ENCODE measurements at regions not wholly inside any gene's neighbourhood (a gene's known extent, or its start where the extent isn't known, plus 50 kb on each side); places are given as distances from the start of the nearest gene placed in this dataset.

DNA sequence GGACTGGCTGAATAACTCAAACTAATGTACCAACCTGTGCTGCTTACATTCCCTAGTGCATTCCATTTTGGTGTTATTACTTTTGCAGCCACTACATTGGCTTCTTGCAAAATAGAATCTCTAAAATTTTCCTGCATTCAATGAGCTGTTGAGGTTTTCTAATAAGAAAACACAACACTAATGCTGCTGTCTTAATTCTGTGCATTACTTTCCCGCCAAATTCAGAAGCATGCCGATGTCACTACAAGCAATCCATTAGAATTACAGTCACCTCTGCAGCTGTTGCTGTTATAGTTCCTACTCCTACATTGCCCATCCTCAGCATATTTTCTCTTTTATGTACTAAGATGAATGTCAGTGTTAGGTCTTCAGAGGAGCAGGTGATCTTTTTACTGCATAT, 359.5 kb downstream of the HACE1 start:
- TF ChIP-seq GATA2 (IDR thresholded peaks at IDR 0.05; ENCODE audit: low read depth, low read length) (no peak), GATA3 (IDR thresholded peaks at IDR 0.05; ENCODE audit: low read depth, low read length) (no peak)

Measured in SH-SY5Y (cell line).